ENCODE measurements at regions not wholly inside any gene's neighbourhood (a gene's known extent, or its start where the extent isn't known, plus 50 kb on each side); places are given as distances from the start of the nearest gene placed in this dataset.

- no peaks in the 10 kb centered on the region for H3K36me3 Mint-ChIP-seq
- H3K36me3 ChIP-seq (ENCODE audit: control insufficient read depth, insufficient read depth, low read length), result no peaks in the 10 kb centered on the region
- no peaks in the 10 kb centered on the region for H3K9me3 ChIP-seq (ENCODE audit: control insufficient read depth in 2 of 2, low read length in 2 of 2)
- DNase-seq (no peak), ATAC-seq (ENCODE audit: low read depth in 2 of 2) (no peak)
- H3K27me3 Mint-ChIP-seq, result no peaks in the 10 kb centered on the region
- no peaks in the 10 kb centered on the region for H3K9me3 Mint-ChIP-seq
- H3K27me3 ChIP-seq (ENCODE audit: control insufficient read depth, insufficient read depth, low read length), result no peaks in the 10 kb centered on the region
- no peak overlapping the region for H3K27ac ChIP-seq (ENCODE audit: insufficient read depth, low read length, poor library complexity, severe bottlenecking)
- H3K4me1 ChIP-seq (ENCODE audit: control insufficient read depth, insufficient read depth, low read length, poor library complexity, severe bottlenecking), result no peaks in the 10 kb centered on the region
- H3K4me1 Mint-ChIP-seq, result no peaks in the 10 kb centered on the region
- no peak overlapping the region for H3K4me3 ChIP-seq (ENCODE audit: low read depth, low read length)
- no peak overlapping the region for H3K4me3 Mint-ChIP-seq
- H3K27ac Mint-ChIP-seq, result no peak overlapping the region
These were observed 225.3 kb upstream of the CXorf66 start for GRCh38 chrX:140190441-140191108.

DNA sequence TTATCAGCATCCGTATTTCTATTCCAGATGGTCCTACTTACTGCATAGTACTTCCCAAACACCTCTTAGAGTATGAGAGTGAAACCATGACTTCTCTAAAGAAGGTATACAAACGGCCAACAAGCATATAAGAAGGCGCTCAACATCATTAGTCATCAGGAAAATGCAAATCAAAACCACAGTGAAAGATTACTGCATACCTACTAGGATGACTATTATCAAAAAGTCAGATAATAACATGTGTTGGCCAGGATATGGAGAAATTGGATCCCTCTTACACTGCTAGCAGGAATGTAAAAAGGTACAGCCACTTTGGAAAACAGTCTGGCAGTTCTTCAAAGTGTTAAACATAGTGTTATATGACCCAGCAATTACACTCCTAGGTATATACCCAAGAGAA is 215.3 kb upstream of the CXorf66 start:
- ATAC-seq (ENCODE audit: low read depth in 2 of 2), result no peak
- no peak overlapping the region for H3K27ac ChIP-seq (ENCODE audit: insufficient read depth, low read length, poor library complexity, severe bottlenecking)
- peaks cover 0 to 1% (median 0%) of the 10 kb centered on the region in 7 donors for H3K9me3 Mint-ChIP-seq
- H3K36me3 ChIP-seq (ENCODE audit: control insufficient read depth, insufficient read depth, low read length), result no peaks in the 10 kb centered on the region
- H3K4me1 Mint-ChIP-seq, result no peaks in the 10 kb centered on the region
- H3K9me3 ChIP-seq (ENCODE audit: control insufficient read depth in 2 of 2, low read length in 2 of 2), result no peaks in the 10 kb centered on the region
- DNase-seq, result no peak
- no peak overlapping the region for H3K4me3 Mint-ChIP-seq
- no peaks in the 10 kb centered on the region for H3K27me3 ChIP-seq (ENCODE audit: control insufficient read depth, insufficient read depth, low read length)
- H3K27me3 Mint-ChIP-seq, result no peaks in the 10 kb centered on the region
- H3K36me3 Mint-ChIP-seq, result no peaks in the 10 kb centered on the region
- no peak overlapping the region for H3K4me3 ChIP-seq (ENCODE audit: low read depth, low read length)
- H3K27ac Mint-ChIP-seq, result no peak overlapping the region
- no peaks in the 10 kb centered on the region for H3K4me1 ChIP-seq (ENCODE audit: control insufficient read depth, insufficient read depth, low read length, poor library complexity, severe bottlenecking)

GRCh38 chrX:140177821-140178220 is 212.5 kb upstream of the CXorf66 start:
- Mint-ChIP-seq H3K4me1 (no peaks in the 10 kb centered on the region), H3K4me3 (no peak overlapping the region), H3K27ac (no peak overlapping the region), H3K27me3 (no peaks in the 10 kb centered on the region), H3K36me3 (no peaks in the 10 kb centered on the region), H3K9me3 (peaks cover 0 to 1% (median 0%) of the 10 kb centered on the region in 7 donors)
- Histone ChIP-seq H3K36me3 (ENCODE audit: control insufficient read depth, insufficient read depth, low read length) (no peaks in the 10 kb centered on the region), H3K4me3 (ENCODE audit: low read depth, low read length) (no peak overlapping the region), H3K9me3 (ENCODE audit: control insufficient read depth in 2 of 2, low read length in 2 of 2) (no peaks in the 10 kb centered on the region), H3K27ac (ENCODE audit: insufficient read depth, low read length, poor library complexity, severe bottlenecking) (no peak overlapping the region), H3K4me1 (ENCODE audit: control insufficient read depth, insufficient read depth, low read length, poor library complexity, severe bottlenecking) (no peaks in the 10 kb centered on the region), H3K27me3 (ENCODE audit: control insufficient read depth, insufficient read depth, low read length) (no peaks in the 10 kb centered on the region)
- ATAC-seq (ENCODE audit: low read depth in 2 of 2) (no peak), DNase-seq (no peak)

GRCh38 chrX:140172401-140172800 is 207.1 kb upstream of the CXorf66 start:
- ATAC-seq (ENCODE audit: low read depth in 2 of 2) (no peak), DNase-seq (no peak)
- Mint-ChIP-seq H3K36me3 (no peaks in the 10 kb centered on the region), H3K4me1 (no peaks in the 10 kb centered on the region), H3K9me3 (peaks cover 0 to 3% (median 1%) of the 10 kb centered on the region in 7 donors), H3K4me3 (no peak overlapping the region), H3K27ac (no peak overlapping the region), H3K27me3 (no peaks in the 10 kb centered on the region)
- H3K9me3 ChIP-seq (ENCODE audit: control insufficient read depth in 2 of 2, low read length in 2 of 2), result no peaks in the 10 kb centered on the region
- no peak overlapping the region for H3K27ac ChIP-seq (ENCODE audit: insufficient read depth, low read length, poor library complexity, severe bottlenecking)
- no peaks in the 10 kb centered on the region for H3K4me1 ChIP-seq (ENCODE audit: control insufficient read depth, insufficient read depth, low read length, poor library complexity, severe bottlenecking)
- H3K4me3 ChIP-seq (ENCODE audit: low read depth, low read length), result no peak overlapping the region
- no peaks in the 10 kb centered on the region for H3K27me3 ChIP-seq (ENCODE audit: control insufficient read depth, insufficient read depth, low read length)
- H3K36me3 ChIP-seq (ENCODE audit: control insufficient read depth, insufficient read depth, low read length), result no peaks in the 10 kb centered on the region

GRCh38 chrX:140167551-140167950 is 202.2 kb upstream of the CXorf66 start:
- no peaks in the 10 kb centered on the region for H3K36me3 Mint-ChIP-seq
- Histone ChIP-seq H3K4me1 (ENCODE audit: control insufficient read depth, insufficient read depth, low read length, poor library complexity, severe bottlenecking) (no peaks in the 10 kb centered on the region), H3K9me3 (ENCODE audit: control insufficient read depth in 2 of 2, low read length in 2 of 2) (no peaks in the 10 kb centered on the region), H3K36me3 (ENCODE audit: control insufficient read depth, insufficient read depth, low read length) (no peaks in the 10 kb centered on the region), H3K27me3 (ENCODE audit: control insufficient read depth, insufficient read depth, low read length) (no peaks in the 10 kb centered on the region), H3K4me3 (ENCODE audit: low read depth, low read length) (no peak overlapping the region), H3K27ac (ENCODE audit: insufficient read depth, low read length, poor library complexity, severe bottlenecking) (no peak overlapping the region)
- peaks cover 0 to 3% (median 0%) of the 10 kb centered on the region in 7 donors for H3K9me3 Mint-ChIP-seq
- no peaks in the 10 kb centered on the region for H3K27me3 Mint-ChIP-seq
- no peak for DNase-seq
- H3K4me1 Mint-ChIP-seq, result no peaks in the 10 kb centered on the region
- no peak for ATAC-seq (ENCODE audit: low read depth in 2 of 2)
- no peak overlapping the region for H3K4me3 Mint-ChIP-seq
- H3K27ac Mint-ChIP-seq, result no peak overlapping the region

DNA sequence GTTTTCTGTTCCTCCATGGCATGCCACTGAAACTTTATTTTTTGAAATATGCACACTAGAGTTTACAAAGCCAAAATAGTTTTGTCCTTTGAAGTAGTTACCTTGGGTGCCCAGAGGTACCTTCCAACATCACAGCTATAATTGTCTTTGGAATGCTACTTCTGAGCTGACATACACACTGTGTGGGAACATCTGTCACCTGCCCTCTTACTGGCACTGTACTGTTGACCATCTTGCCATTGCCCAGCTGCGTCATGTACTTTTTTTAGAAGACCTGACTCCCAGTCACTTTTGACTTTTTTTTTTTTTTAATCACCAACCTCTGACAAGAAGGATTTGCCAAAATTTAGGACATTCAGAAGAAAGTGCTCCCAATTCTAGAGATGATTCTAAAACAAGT is 200.5 kb upstream of the CXorf66 start:
- H3K9me3 Mint-ChIP-seq, result peaks cover 0 to 3% (median 0%) of the 10 kb centered on the region in 7 donors
- no peaks in the 10 kb centered on the region for H3K4me1 Mint-ChIP-seq
- H3K27me3 Mint-ChIP-seq, result no peaks in the 10 kb centered on the region
- no peak for DNase-seq
- no peak overlapping the region for H3K4me3 Mint-ChIP-seq
- H3K36me3 ChIP-seq (ENCODE audit: control insufficient read depth, insufficient read depth, low read length), result no peaks in the 10 kb centered on the region
- no peaks in the 10 kb centered on the region for H3K4me1 ChIP-seq (ENCODE audit: control insufficient read depth, insufficient read depth, low read length, poor library complexity, severe bottlenecking)
- H3K27me3 ChIP-seq (ENCODE audit: control insufficient read depth, insufficient read depth, low read length), result no peaks in the 10 kb centered on the region
- no peak for ATAC-seq (ENCODE audit: low read depth in 2 of 2)
- no peak overlapping the region for H3K27ac Mint-ChIP-seq
- H3K27ac ChIP-seq (ENCODE audit: insufficient read depth, low read length, poor library complexity, severe bottlenecking), result no peak overlapping the region
- H3K9me3 ChIP-seq (ENCODE audit: control insufficient read depth in 2 of 2, low read length in 2 of 2), result no peaks in the 10 kb centered on the region
- no peak overlapping the region for H3K4me3 ChIP-seq (ENCODE audit: low read depth, low read length)
- H3K36me3 Mint-ChIP-seq, result no peaks in the 10 kb centered on the region

DNA sequence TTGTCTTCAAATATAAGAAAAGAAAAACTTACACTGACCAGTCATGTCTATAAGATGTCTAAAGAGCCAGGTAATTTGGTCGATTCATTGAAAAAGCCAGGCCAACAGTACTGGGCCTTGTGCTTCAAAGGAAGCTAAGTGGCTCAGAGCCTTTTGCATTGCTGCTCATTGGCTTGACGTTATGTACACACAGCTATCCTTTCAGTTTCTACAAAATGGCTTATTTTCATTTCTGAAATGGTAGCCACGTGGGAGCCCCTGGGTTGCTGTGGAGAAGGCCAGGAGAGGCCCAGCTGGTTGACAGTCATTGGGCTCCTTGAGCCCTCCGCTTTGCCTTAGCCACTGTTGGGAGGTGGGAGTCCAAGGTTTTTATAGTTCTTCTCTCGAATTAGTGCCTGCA is 199.1 kb upstream of the CXorf66 start:
- Histone ChIP-seq H3K9me3 (ENCODE audit: control insufficient read depth in 2 of 2, low read length in 2 of 2) (no peaks in the 10 kb centered on the region), H3K4me3 (ENCODE audit: low read depth, low read length) (no peak overlapping the region), H3K36me3 (ENCODE audit: control insufficient read depth, insufficient read depth, low read length) (no peaks in the 10 kb centered on the region), H3K27me3 (ENCODE audit: control insufficient read depth, insufficient read depth, low read length) (no peaks in the 10 kb centered on the region), H3K27ac (ENCODE audit: insufficient read depth, low read length, poor library complexity, severe bottlenecking) (no peak overlapping the region), H3K4me1 (ENCODE audit: control insufficient read depth, insufficient read depth, low read length, poor library complexity, severe bottlenecking) (no peaks in the 10 kb centered on the region)
- H3K4me1 Mint-ChIP-seq, result no peaks in the 10 kb centered on the region
- H3K27ac Mint-ChIP-seq, result no peak overlapping the region
- peaks cover 0 to 3% (median 0%) of the 10 kb centered on the region in 7 donors for H3K9me3 Mint-ChIP-seq
- ATAC-seq (ENCODE audit: low read depth in 2 of 2) (no peak), DNase-seq (no peak)
- no peaks in the 10 kb centered on the region for H3K36me3 Mint-ChIP-seq
- no peak overlapping the region for H3K4me3 Mint-ChIP-seq
- H3K27me3 Mint-ChIP-seq, result no peaks in the 10 kb centered on the region

GRCh38 chrX:140163371-140164159 is 198.2 kb upstream of the CXorf66 start:
- H3K4me3 ChIP-seq (ENCODE audit: low read depth, low read length), result no peak overlapping the region
- Mint-ChIP-seq H3K9me3 (peaks cover 0 to 3% (median 0%) of the 10 kb centered on the region in 7 donors), H3K4me1 (no peaks in the 10 kb centered on the region), H3K27me3 (no peaks in the 10 kb centered on the region), H3K27ac (no peak overlapping the region), H3K36me3 (no peaks in the 10 kb centered on the region), H3K4me3 (no peak overlapping the region)
- no peaks in the 10 kb centered on the region for H3K36me3 ChIP-seq (ENCODE audit: control insufficient read depth, insufficient read depth, low read length)
- H3K9me3 ChIP-seq (ENCODE audit: control insufficient read depth in 2 of 2, low read length in 2 of 2), result no peaks in the 10 kb centered on the region
- H3K27me3 ChIP-seq (ENCODE audit: control insufficient read depth, insufficient read depth, low read length), result no peaks in the 10 kb centered on the region
- no peak for ATAC-seq (ENCODE audit: low read depth in 2 of 2)
- no peak for DNase-seq
- no peak overlapping the region for H3K27ac ChIP-seq (ENCODE audit: insufficient read depth, low read length, poor library complexity, severe bottlenecking)
- no peaks in the 10 kb centered on the region for H3K4me1 ChIP-seq (ENCODE audit: control insufficient read depth, insufficient read depth, low read length, poor library complexity, severe bottlenecking)
